C4-2B (cell line): ENCODE measurements at regions not wholly inside any gene's neighbourhood (a gene's known extent, or its start where the extent isn't known, plus 50 kb on each side); places are given as distances from the start of the nearest gene placed in this dataset.

Experiments
- CTCF ChIP-seq: fragments of 450-650 bp; conservative IDR thresholded peaks from 2 replicates; pipeline ENCODE4 v1.5.1; 2017; ENCODE audit warnings: mild to moderate bottlenecking
- ZFX ChIP-seq: fragments of 450-650 bp; IDR thresholded peaks from 2 replicates; pipeline ENCODE4 v1.6.1; 2017

- TF ChIP-seq CTCF (no peak), ZFX (no peak)
Measured at GRCh38 chr1:98453066-98453465, 208.5 kb upstream of the SNX7 start.
